Esophagus squamous epithelium (tissue), 4 donors: ENCODE measurements at regions not wholly inside any gene's neighbourhood (a gene's known extent, or its start where the extent isn't known, plus 50 kb on each side); places are given as distances from the start of the nearest gene placed in this dataset.

Experiments
- POLR2A ChIP-seq, 4 donors: fragments of 450-650 bp; IDR thresholded peaks; one replicate each; pipeline ENCODE4 v1.6.1; 2017; ENCODE audit warnings: antibody characterized with exemption in 4 of 4, mild to moderate bottlenecking in 4 of 4, moderate library complexity in 3 of 4
- TF ChIP-seq, protein P1 (sequence below), 6 experiments: fragments of 450-650 bp in 4 of 6; fragments of 200-600 bp in 2 of 6; sonication (generic) in 2 of 6; IDR thresholded peaks; one replicate each; pipeline ENCODE4 v1.5.1; 2016 to 2019; ENCODE audit warnings: antibody characterized with exemption in 6 of 6, mild to moderate bottlenecking in 4 of 6, moderate library complexity in 4 of 6

DNA sequence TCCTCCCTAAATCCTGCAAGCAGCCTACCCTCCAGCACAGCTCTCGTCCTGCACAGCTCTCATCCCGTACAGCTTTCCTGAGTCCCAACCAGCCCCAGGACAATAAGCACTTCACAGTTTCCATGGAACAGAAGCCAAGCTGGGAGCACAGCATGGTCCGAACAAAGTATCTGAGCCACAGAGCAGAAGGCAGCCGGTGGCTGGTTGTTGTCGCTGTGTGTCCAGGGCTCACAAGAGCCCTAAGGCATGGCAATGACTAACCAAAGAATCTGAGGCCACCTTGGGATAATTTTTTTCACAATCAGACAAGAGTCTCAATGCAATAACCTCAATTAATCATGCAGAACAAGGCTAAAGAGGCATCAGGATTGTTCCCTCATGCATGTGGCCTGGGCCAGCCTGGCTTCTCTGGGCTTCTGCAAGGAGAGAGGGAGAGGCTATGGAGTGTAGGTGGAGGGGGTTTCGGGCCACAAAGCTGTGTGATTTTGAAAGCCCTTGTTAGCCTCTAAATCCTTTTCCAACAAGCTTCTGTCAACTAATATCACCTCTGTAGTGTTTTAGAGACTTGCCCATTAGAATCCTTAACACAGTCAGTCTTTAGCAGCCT is 323.4 kb downstream of the PIK3R1 start:
- TF ChIP-seq, protein P1, sequence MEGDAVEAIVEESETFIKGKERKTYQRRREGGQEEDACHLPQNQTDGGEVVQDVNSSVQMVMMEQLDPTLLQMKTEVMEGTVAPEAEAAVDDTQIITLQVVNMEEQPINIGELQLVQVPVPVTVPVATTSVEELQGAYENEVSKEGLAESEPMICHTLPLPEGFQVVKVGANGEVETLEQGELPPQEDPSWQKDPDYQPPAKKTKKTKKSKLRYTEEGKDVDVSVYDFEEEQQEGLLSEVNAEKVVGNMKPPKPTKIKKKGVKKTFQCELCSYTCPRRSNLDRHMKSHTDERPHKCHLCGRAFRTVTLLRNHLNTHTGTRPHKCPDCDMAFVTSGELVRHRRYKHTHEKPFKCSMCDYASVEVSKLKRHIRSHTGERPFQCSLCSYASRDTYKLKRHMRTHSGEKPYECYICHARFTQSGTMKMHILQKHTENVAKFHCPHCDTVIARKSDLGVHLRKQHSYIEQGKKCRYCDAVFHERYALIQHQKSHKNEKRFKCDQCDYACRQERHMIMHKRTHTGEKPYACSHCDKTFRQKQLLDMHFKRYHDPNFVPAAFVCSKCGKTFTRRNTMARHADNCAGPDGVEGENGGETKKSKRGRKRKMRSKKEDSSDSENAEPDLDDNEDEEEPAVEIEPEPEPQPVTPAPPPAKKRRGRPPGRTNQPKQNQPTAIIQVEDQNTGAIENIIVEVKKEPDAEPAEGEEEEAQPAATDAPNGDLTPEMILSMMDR (IDR thresholded peaks at IDR 0.05) = no peak
- TF ChIP-seq POLR2A (IDR thresholded peaks at IDR 0.05) = no peak
